Activated B cell treated with CpG ODN at 0.5 μM for 24 hours (primary cell): ENCODE measurements at regions not wholly inside any gene's neighbourhood (a gene's known extent, or its start where the extent isn't known, plus 50 kb on each side); places are given as distances from the start of the nearest gene placed in this dataset.

Source experiments
- ATAC-seq: fragments of 200-7000 bp; cut with Tn5 transposase; one replicate; pipeline ENCODE4 v1.10.0; 2021; ENCODE audit warnings: low read depth, mild to moderate bottlenecking, moderate library complexity
- CTCF ChIA-PET: fragments of 350-600 bp; sonication (Branson Sonifier 250); formaldehyde crosslinking; loops from one replicate; lab custom pipeline; 2021; ENCODE audit warnings: antibody characterized with exemption; lab: Charles Lee
- POLR2A ChIA-PET: fragments of 350-600 bp; sonication (Branson Sonifier 250); formaldehyde crosslinking; loops from one replicate; lab custom pipeline; 2021; ENCODE audit warnings: antibody characterized with exemption; lab: Charles Lee
- DNase-seq: peaks from one replicate; pipeline ENCODE4 v3.0.0; 2022
- H3K27ac Mint-ChIP-seq: one replicate; pipeline ENCODE4 v1.8.0; 2020; ENCODE audit warnings: mixed read lengths
- H3K27me3 Mint-ChIP-seq: one replicate; pipeline ENCODE4 v1.8.0; 2021; ENCODE audit warnings: mixed read lengths
- H3K36me3 Mint-ChIP-seq: one replicate; pipeline ENCODE4 v1.8.0; 2021; ENCODE audit warnings: low read depth, mixed read lengths
- H3K4me1 Mint-ChIP-seq: one replicate; pipeline ENCODE4 v1.8.0; 2021; ENCODE audit warnings: mixed read lengths
- H3K4me3 Mint-ChIP-seq: one replicate; pipeline ENCODE4 v1.8.0; 2020; ENCODE audit warnings: mild to moderate bottlenecking, mixed read lengths
- H3K9me3 Mint-ChIP-seq: one replicate; pipeline ENCODE4 v1.8.0; 2020; ENCODE audit warnings: mixed read lengths
- CTCF ChIP-seq: fragments of 200-600 bp; IDR thresholded peaks from one replicate; pipeline ENCODE4 v1.8.0; 2022; ENCODE audit warnings: antibody characterized with exemption, mild to moderate bottlenecking
- intact Hi-C: fragments of 100-400 bp; cut with micrococcal nuclease; formaldehyde crosslinking; loops from one replicate; pipeline ENCODE4 v1.15.1; 2024

GRCh38 chr13:65882810-65883209 is 1347.3 kb downstream of the PCDH9 start:
- Mint-ChIP-seq H3K4me1 (no peaks in the 10 kb centered on the region), H3K9me3 (peaks cover 6% of the 10 kb centered on the region), H3K36me3 (no peaks in the 10 kb centered on the region), H3K4me3 (no peak overlapping the region), H3K27ac (no peak overlapping the region), H3K27me3 (no peaks in the 10 kb centered on the region)
- intact Hi-C loops, result no loop called here
- no peak for ATAC-seq
- TF ChIP-seq CTCF, result no peak
- ChIA-PET POLR2A (no interaction called here), CTCF (no interaction called here)
- no peak for DNase-seq

- TF ChIP-seq CTCF, result no peak
- H3K27me3 Mint-ChIP-seq, result no peaks in the 10 kb centered on the region
- H3K4me1 Mint-ChIP-seq, result no peaks in the 10 kb centered on the region
- ChIA-PET CTCF (no interaction called here), POLR2A (no interaction called here)
- intact Hi-C loops, result no loop called here
- no peak overlapping the region for H3K27ac Mint-ChIP-seq
- no peaks in the 10 kb centered on the region for H3K36me3 Mint-ChIP-seq
- DNase-seq, result no peak
- ATAC-seq, result no peak
- H3K9me3 Mint-ChIP-seq, result peaks cover 9% of the 10 kb centered on the region
- no peak overlapping the region for H3K4me3 Mint-ChIP-seq
These were observed 1348.5 kb downstream of the PCDH9 start for GRCh38 chr13:65881561-65882155.

- ATAC-seq (no peak), DNase-seq (no peak)
- ChIA-PET CTCF (no interaction called here), POLR2A (no interaction called here)
- Mint-ChIP-seq H3K27ac (no peak overlapping the region), H3K27me3 (no peaks in the 10 kb centered on the region), H3K4me1 (no peaks in the 10 kb centered on the region), H3K9me3 (peaks cover 3% of the 10 kb centered on the region), H3K36me3 (no peaks in the 10 kb centered on the region), H3K4me3 (no peak overlapping the region)
- intact Hi-C loops, result no loop called here
- no peak for TF ChIP-seq CTCF
These were observed 1355.1 kb downstream of the PCDH9 start for GRCh38 chr13:65875031-65875430.

GRCh38 chr13:65872448-65872847 is 1357.7 kb downstream of the PCDH9 start:
- H3K27ac Mint-ChIP-seq, result no peak overlapping the region
- no peaks in the 10 kb centered on the region for H3K36me3 Mint-ChIP-seq
- ATAC-seq (no peak), DNase-seq (no peak)
- no peak for TF ChIP-seq CTCF
- CTCF ChIA-PET, result no interaction called here
- no peaks in the 10 kb centered on the region for H3K27me3 Mint-ChIP-seq
- no peak overlapping the region for H3K4me3 Mint-ChIP-seq
- H3K4me1 Mint-ChIP-seq, result no peaks in the 10 kb centered on the region
- intact Hi-C loops, result no loop called here
- POLR2A ChIA-PET, result no interaction called here
- H3K9me3 Mint-ChIP-seq, result no peaks in the 10 kb centered on the region

- DNase-seq (no peak), ATAC-seq (no peak)
- CTCF ChIA-PET, result no interaction called here
- no peaks in the 10 kb centered on the region for H3K4me1 Mint-ChIP-seq
- H3K36me3 Mint-ChIP-seq, result no peaks in the 10 kb centered on the region
- no peak overlapping the region for H3K4me3 Mint-ChIP-seq
- no peak overlapping the region for H3K27ac Mint-ChIP-seq
- no peaks in the 10 kb centered on the region for H3K9me3 Mint-ChIP-seq
- intact Hi-C loops, result no loop called here
- POLR2A ChIA-PET, result no interaction called here
- no peaks in the 10 kb centered on the region for H3K27me3 Mint-ChIP-seq
- TF ChIP-seq CTCF, result no peak
These were observed 1361.3 kb downstream of the PCDH9 start for GRCh38 chr13:65868884-65869283.
